Gastrocnemius medialis (tissue), 4 donors: ENCODE measurements at regions not wholly inside any gene's neighbourhood (a gene's known extent, or its start where the extent isn't known, plus 50 kb on each side); places are given as distances from the start of the nearest gene placed in this dataset.

ENCODE experiments used
- CTCF ChIP-seq, 5 experiments: fragments of 450-650 bp in 3 of 5; fragments of 200-600 bp in 2 of 5; sonication (generic) in 2 of 5; IDR thresholded peaks in 4 of 5; conservative IDR thresholded peaks in 1 of 5; 1 replicate in 4 of 5; 2 replicates in 1 of 5; pipeline ENCODE4 v1.5.1; 2016 to 2019; ENCODE audit warnings: antibody characterized with exemption in 5 of 5, mild to moderate bottlenecking in 3 of 5, moderate library complexity in 3 of 5
- POLR2A ChIP-seq, 2 donors: fragments of 450-650 bp; IDR thresholded peaks; one replicate each; pipeline ENCODE4 v1.6.1; 2017; ENCODE audit warnings: antibody characterized with exemption in 2 of 2, mild to moderate bottlenecking in 2 of 2, moderate library complexity in 2 of 2

GRCh38 chr2:83894976-83895375 lies 564.1 kb downstream of the SUCLG1 start:
- no peak for TF ChIP-seq CTCF (IDR thresholded peaks at IDR 0.05 in 4 of 5, conservative IDR thresholded peaks at IDR 0.05 in 1 of 5)
- no peak for TF ChIP-seq POLR2A (IDR thresholded peaks at IDR 0.05)
